Right lobe of liver (tissue), 6 donors: ENCODE measurements at regions not wholly inside any gene's neighbourhood (a gene's known extent, or its start where the extent isn't known, plus 50 kb on each side); places are given as distances from the start of the nearest gene placed in this dataset.

Experiments
- ATAC-seq, 4 donors: fragments of 200-7000 bp; cut with Tn5 transposase; one replicate each; pipeline ENCODE4 v1.9.1; 2020; ENCODE audit warnings: mild to moderate bottlenecking in 4 of 4, moderate library complexity in 4 of 4
- DNase-seq, 3 donors: peaks; one replicate each; pipeline ENCODE4 v3.0.0-alpha.2; 2020
- H3K27ac ChIP-seq, 3 donors: fragments of 200-600 bp; one replicate each; pipeline ENCODE4 v1.8.0; 2022
- H3K27me3 ChIP-seq, 2 donors: fragments of 200-600 bp; one replicate each; pipeline ENCODE4 v1.8.0; 2022
- H3K36me3 ChIP-seq, 4 donors: fragments of 200-600 bp; sonication (generic) in 1 of 4; one replicate each; pipeline versions ENCODE4 v1.5.1 to v1.8.0; 2017 to 2022; ENCODE audit warnings: control low read depth in 1 of 4
- H3K4me1 ChIP-seq, 4 donors: fragments of 200-600 bp; sonication (generic) in 1 of 4; one replicate each; pipeline versions ENCODE4 v1.5.1 to v1.8.0; 2017 to 2022; ENCODE audit warnings: control low read depth in 1 of 4
- H3K4me3 ChIP-seq, 3 donors: fragments of 200-600 bp; one replicate each; pipeline ENCODE4 v1.8.0; 2022
- H3K9me3 ChIP-seq, 4 donors: fragments of 200-600 bp; sonication (generic) in 1 of 4; one replicate each; pipeline versions ENCODE4 v1.5.1 to v1.8.0; 2017 to 2022; ENCODE audit warnings: control low read depth in 1 of 4
- CTCF ChIP-seq, 4 donors: fragments of 200-600 bp in 3 of 4; fragments of 450-650 bp in 1 of 4; IDR thresholded peaks; one replicate each; pipeline versions ENCODE4 v1.5.1 to v1.8.0; 2016 to 2022; ENCODE audit warnings: antibody characterized with exemption in 4 of 4, mild to moderate bottlenecking in 2 of 4
- POLR2A ChIP-seq: fragments of 450-650 bp; IDR thresholded peaks from one replicate; pipeline ENCODE4 v1.6.1; 2017; ENCODE audit warnings: antibody characterized with exemption, mild to moderate bottlenecking
- WGBS: methylation state at CpG from one replicate; pipeline ENCODE4 v1.1.6; 2018; ENCODE audit warnings: low coverage, low lambda C conversion rate; ENCODE audit not compliant: insufficient coverage; ENCODE audit errors: missing lambda C conversion rate; 5-methylcytosine and 5-hydroxymethylcytosine counted together
- intact Hi-C, 2 donors: fragments of 100-400 bp; cut with DNase I; formaldehyde crosslinking; loops; one replicate each; pipeline versions ENCODE4 v1.11.2 to v1.14.1; 2022
- donor health status: DM: no; HTN: yes; CAD: no.
- donor health status: DM: no; HTN: no; CAD: no.
- donor health status: DM: no; HTN: no; CAD: no.
- donor health status: DM: no; HTN: yes; CAD: no.
- donor health status: DM: no; HTN: yes; CAD: no.

DNA sequence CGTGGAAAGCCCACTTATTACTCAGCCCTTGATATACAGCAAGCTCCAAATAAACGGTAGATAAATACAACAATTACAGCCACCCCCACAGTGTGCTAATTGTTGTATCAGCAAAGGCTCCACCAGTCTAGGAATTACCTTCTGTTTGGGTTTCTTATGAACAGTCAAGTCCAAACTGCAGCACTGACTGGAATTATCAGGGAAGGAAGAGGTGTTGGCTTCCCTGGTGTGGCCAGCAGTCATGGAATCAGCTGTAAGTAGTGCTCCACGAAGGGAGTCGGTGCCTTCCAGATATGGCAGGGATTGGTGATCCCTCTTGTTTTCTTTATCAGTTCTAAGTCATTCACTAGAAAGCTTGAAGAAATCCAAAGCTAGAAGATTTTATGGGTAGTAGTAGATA lies 209.1 kb downstream of the SNX19 start:
- no peaks in the 10 kb centered on the region for H3K27me3 ChIP-seq
- no peak for TF ChIP-seq POLR2A
- TF ChIP-seq CTCF (IDR thresholded peaks at IDR 0.05): no peak
- no peaks in the 10 kb centered on the region for H3K4me1 ChIP-seq
- H3K9me3 ChIP-seq: no peaks in the 10 kb centered on the region
- intact Hi-C loops: no loop called here
- DNase-seq (no peak), ATAC-seq (no peak)
- no peak overlapping the region for H3K27ac ChIP-seq
- H3K36me3 ChIP-seq: no peaks in the 10 kb centered on the region
- no peak overlapping the region for H3K4me3 ChIP-seq
- WGBS: 58% methylated on average over 4 of the region's 4 CpGs

GRCh38 chr11:130709531-130709930 lies 206.7 kb downstream of the SNX19 start:
- H3K4me3 ChIP-seq: no peak overlapping the region
- 19% methylated on average over 2 of the region's 5 CpGs for WGBS
- no peak overlapping the region for H3K27ac ChIP-seq
- H3K27me3 ChIP-seq: no peaks in the 10 kb centered on the region
- no peaks in the 10 kb centered on the region for H3K4me1 ChIP-seq
- H3K9me3 ChIP-seq: no peaks in the 10 kb centered on the region
- ATAC-seq (peak in 1 of 4 donors; percentile 24), DNase-seq (no peak)
- no peaks in the 10 kb centered on the region for H3K36me3 ChIP-seq
- TF ChIP-seq CTCF (IDR thresholded peaks at IDR 0.05) (no peak), POLR2A (no peak)
- intact Hi-C loops: no loop called here

DNA sequence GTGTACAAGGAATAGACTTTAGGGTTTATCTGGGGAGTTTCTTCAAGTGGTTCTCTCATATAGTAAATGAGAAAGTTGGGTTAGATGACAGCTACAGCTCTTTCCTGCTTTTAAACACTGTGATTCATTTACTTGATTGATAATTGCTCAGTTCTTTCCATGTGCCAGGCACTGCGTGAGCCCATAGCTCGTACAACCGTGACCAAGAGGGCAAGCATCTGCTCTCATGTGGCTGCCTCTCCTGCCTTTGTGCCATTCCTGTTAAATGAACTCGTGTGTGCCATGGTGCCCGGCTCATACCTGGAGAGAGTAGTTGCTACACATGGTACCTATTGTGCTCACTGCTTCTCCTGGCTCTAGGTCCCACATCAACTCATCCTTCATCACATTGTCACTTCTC lies 206.3 kb downstream of the SNX19 start:
- Histone ChIP-seq H3K27me3 (no peaks in the 10 kb centered on the region), H3K4me3 (no peak overlapping the region), H3K9me3 (no peaks in the 10 kb centered on the region), H3K4me1 (no peaks in the 10 kb centered on the region), H3K36me3 (no peaks in the 10 kb centered on the region), H3K27ac (no peak overlapping the region)
- 72% methylated on average over 5 of the region's 5 CpGs for WGBS
- intact Hi-C loops: no loop called here
- ATAC-seq (no peak), DNase-seq (no peak)
- TF ChIP-seq CTCF (IDR thresholded peaks at IDR 0.05) (no peak), POLR2A (no peak)

DNA sequence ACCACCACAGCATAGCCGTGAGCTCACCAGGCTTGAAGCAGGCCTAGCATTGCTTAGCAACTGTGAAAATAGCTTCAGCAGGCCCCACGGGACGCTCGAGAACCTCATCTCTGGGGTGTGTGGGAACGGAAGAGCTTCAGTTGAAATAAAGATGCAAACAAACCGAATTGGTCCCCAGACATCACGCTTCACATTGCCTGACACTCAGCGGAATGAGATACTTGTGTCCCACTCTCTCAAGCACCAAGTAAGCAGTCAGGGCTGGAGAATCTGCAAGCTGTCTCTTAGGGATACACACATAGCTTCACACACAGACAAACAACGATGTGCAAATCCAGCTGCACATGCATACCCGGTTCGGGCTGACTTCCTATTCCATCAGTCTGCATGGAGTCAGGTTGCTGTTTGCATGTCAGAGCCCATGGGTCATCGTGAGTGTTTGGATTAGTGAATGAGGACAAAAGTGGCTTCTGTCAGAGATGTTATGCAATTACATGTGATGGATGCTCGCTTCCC lies 205.7 kb downstream of the SNX19 start:
- intact Hi-C loops: no loop called here
- no peaks in the 10 kb centered on the region for H3K4me1 ChIP-seq
- DNase-seq: no peak
- no peak overlapping the region for H3K27ac ChIP-seq
- 49% methylated on average over 9 of the region's 13 CpGs for WGBS
- H3K36me3 ChIP-seq: no peaks in the 10 kb centered on the region
- no peak overlapping the region for H3K4me3 ChIP-seq
- no peak for ATAC-seq
- no peaks in the 10 kb centered on the region for H3K27me3 ChIP-seq
- H3K9me3 ChIP-seq: no peaks in the 10 kb centered on the region
- TF ChIP-seq CTCF (IDR thresholded peaks at IDR 0.05): no peak
- no peak for TF ChIP-seq POLR2A

DNA sequence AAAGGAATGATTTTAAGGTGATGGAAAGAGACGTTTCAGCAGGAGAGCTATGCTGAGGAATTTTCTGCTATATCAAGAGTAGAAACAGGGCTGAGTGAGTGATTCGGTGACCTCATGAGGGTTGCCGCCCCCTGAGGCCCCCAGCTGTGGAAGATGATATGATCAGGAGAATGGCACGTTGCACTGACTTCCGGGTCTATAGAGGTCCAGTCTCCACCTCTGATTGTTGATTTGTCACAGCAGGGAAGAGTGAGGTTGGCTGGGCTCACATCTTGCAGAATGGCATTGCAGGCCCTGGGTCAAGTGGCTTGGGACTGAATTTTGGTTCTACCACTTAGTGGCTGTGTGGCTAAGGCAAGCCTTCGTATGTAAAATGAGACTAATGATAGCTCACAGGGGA lies 205.1 kb downstream of the SNX19 start:
- H3K36me3 ChIP-seq: no peaks in the 10 kb centered on the region
- no peaks in the 10 kb centered on the region for H3K27me3 ChIP-seq
- H3K9me3 ChIP-seq: no peaks in the 10 kb centered on the region
- no peak overlapping the region for H3K27ac ChIP-seq
- TF ChIP-seq POLR2A (no peak), CTCF (IDR thresholded peaks at IDR 0.05) (no peak)
- no peaks in the 10 kb centered on the region for H3K4me1 ChIP-seq
- intact Hi-C loops: no loop called here
- WGBS: 20% methylated on average over 5 of the region's 6 CpGs
- no peak for ATAC-seq
- no peak overlapping the region for H3K4me3 ChIP-seq
- no peak for DNase-seq
